ENCODE measurements at regions not wholly inside any gene's neighbourhood (a gene's known extent, or its start where the extent isn't known, plus 50 kb on each side); places are given as distances from the start of the nearest gene placed in this dataset.

GRCh38 chr3:181952929-181953328 lies 241.2 kb downstream of the SOX2 start:
- Histone ChIP-seq H3K4me1 (ENCODE audit: control insufficient read depth, insufficient read depth, low read length) (no peaks in the 10 kb centered on the region), H3K27me3 (ENCODE audit: control insufficient read depth, insufficient read depth, low read length, poor library complexity, severe bottlenecking) (no peaks in the 10 kb centered on the region), H3K9ac (ENCODE audit: extremely low read depth, low read length, poor library complexity, severe bottlenecking) (no peak overlapping the region), H3K27ac (ENCODE audit: low read depth, low read length) (no peak overlapping the region), H3K9me3 (ENCODE audit: control insufficient read depth, low read length) (no peaks in the 10 kb centered on the region), H3K4me3 (ENCODE audit: low read length) (no peak overlapping the region), H3K36me3 (ENCODE audit: control insufficient read depth, insufficient read depth, low read length) (no peaks in the 10 kb centered on the region)
- Mint-ChIP-seq H3K27ac (no peak overlapping the region), H3K36me3 (ENCODE audit: low read depth) (no peaks in the 10 kb centered on the region), H3K9me3 (no peaks in the 10 kb centered on the region), H3K4me1 (peaks cover 7% of the 10 kb centered on the region), H3K27me3 (ENCODE audit: insufficient read depth) (no peaks in the 10 kb centered on the region), H3K4me3 (no peak overlapping the region)
- no peak for DNase-seq
- no peak for TF ChIP-seq CTCF (conservative IDR thresholded peaks at IDR 0.05)
- WGBS, 2 experiments (ENCODE audit: insufficient coverage in 1 of 2, insufficient read length in 1 of 2), result 50 to 73% methylated on average over 2 to 4 of the region's 4 CpGs

GRCh38 chr3:181955566-181955965 lies 243.8 kb downstream of the SOX2 start:
- H3K9ac ChIP-seq (ENCODE audit: extremely low read depth, low read length, poor library complexity, severe bottlenecking), result no peak overlapping the region
- H3K36me3 ChIP-seq (ENCODE audit: control insufficient read depth, insufficient read depth, low read length), result no peaks in the 10 kb centered on the region
- H3K4me3 ChIP-seq (ENCODE audit: low read length), result no peak overlapping the region
- no peaks in the 10 kb centered on the region for H3K9me3 ChIP-seq (ENCODE audit: control insufficient read depth, low read length)
- Mint-ChIP-seq H3K4me1 (no peaks in the 10 kb centered on the region), H3K27me3 (ENCODE audit: insufficient read depth) (no peaks in the 10 kb centered on the region), H3K4me3 (no peak overlapping the region), H3K9me3 (no peaks in the 10 kb centered on the region), H3K27ac (no peak overlapping the region), H3K36me3 (ENCODE audit: low read depth) (no peaks in the 10 kb centered on the region)
- DNase-seq, result no peak
- 80 to 92% methylated on average over 1 to 2 of the region's 2 CpGs for WGBS, 2 experiments (ENCODE audit: insufficient coverage in 1 of 2, insufficient read length in 1 of 2)
- no peaks in the 10 kb centered on the region for H3K27me3 ChIP-seq (ENCODE audit: control insufficient read depth, insufficient read depth, low read length, poor library complexity, severe bottlenecking)
- H3K4me1 ChIP-seq (ENCODE audit: control insufficient read depth, insufficient read depth, low read length), result no peaks in the 10 kb centered on the region
- H3K27ac ChIP-seq (ENCODE audit: low read depth, low read length), result no peak overlapping the region
- TF ChIP-seq CTCF (conservative IDR thresholded peaks at IDR 0.05), result no peak

DNA sequence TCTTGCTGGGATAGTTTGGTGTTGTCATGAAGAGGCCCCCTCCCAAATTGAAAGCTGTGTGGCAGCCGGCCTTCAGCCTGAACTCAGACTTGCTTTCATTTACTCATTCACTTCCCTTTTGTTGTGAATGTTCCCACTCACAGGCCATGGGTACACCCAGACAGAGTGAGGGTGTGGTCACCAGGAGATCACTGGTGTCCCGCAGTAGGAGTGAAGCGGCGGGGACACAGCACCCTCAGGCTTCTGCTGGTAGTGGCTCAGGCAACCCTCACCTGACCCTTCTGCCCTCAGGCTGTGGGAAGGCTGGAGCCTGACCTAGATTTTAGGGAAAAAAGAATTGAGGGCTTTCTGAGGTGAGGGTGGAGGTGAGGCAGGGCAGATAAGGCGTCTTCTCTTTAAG lies 244.4 kb downstream of the SOX2 start:
- no peaks in the 10 kb centered on the region for H3K27me3 ChIP-seq (ENCODE audit: control insufficient read depth, insufficient read depth, low read length, poor library complexity, severe bottlenecking)
- H3K27ac Mint-ChIP-seq, result no peak overlapping the region
- no peaks in the 10 kb centered on the region for H3K4me1 ChIP-seq (ENCODE audit: control insufficient read depth, insufficient read depth, low read length)
- no peak overlapping the region for H3K9ac ChIP-seq (ENCODE audit: extremely low read depth, low read length, poor library complexity, severe bottlenecking)
- no peaks in the 10 kb centered on the region for H3K9me3 Mint-ChIP-seq
- no peak overlapping the region for H3K4me3 Mint-ChIP-seq
- H3K9me3 ChIP-seq (ENCODE audit: control insufficient read depth, low read length), result no peaks in the 10 kb centered on the region
- H3K36me3 Mint-ChIP-seq (ENCODE audit: low read depth), result no peaks in the 10 kb centered on the region
- H3K4me1 Mint-ChIP-seq, result no peaks in the 10 kb centered on the region
- no peak overlapping the region for H3K4me3 ChIP-seq (ENCODE audit: low read length)
- DNase-seq, result no peak
- TF ChIP-seq CTCF (conservative IDR thresholded peaks at IDR 0.05), result no peak
- no peaks in the 10 kb centered on the region for H3K36me3 ChIP-seq (ENCODE audit: control insufficient read depth, insufficient read depth, low read length)
- WGBS, 2 experiments (ENCODE audit: insufficient coverage in 1 of 2, insufficient read length in 1 of 2), result 90 to 91% methylated on average over 2 to 5 of the region's 5 CpGs
- H3K27ac ChIP-seq (ENCODE audit: low read depth, low read length), result no peak overlapping the region
- no peaks in the 10 kb centered on the region for H3K27me3 Mint-ChIP-seq (ENCODE audit: insufficient read depth)
